Smooth muscle cell (in vitro differentiated cells): ENCODE measurements at regions not wholly inside any gene's neighbourhood (a gene's known extent, or its start where the extent isn't known, plus 50 kb on each side); places are given as distances from the start of the nearest gene placed in this dataset.

ENCODE experiments used
- DNase-seq: peaks from one replicate; lab custom pipeline; 2025; ENCODE audit not compliant: unreplicated experiment; lab: John Stamatoyannopoulos, UW
- H2AFZ ChIP-seq: fragments of 200-600 bp; sonication (generic); 2 replicates; pipeline ENCODE4 v1.6.0; 2016; ENCODE audit warnings: antibody characterized with exemption, low read depth, mild to moderate bottlenecking
- H3F3A ChIP-seq: fragments of 200-600 bp; sonication (generic); 2 replicates; pipeline ENCODE4 v1.6.0; 2017; ENCODE audit warnings: antibody characterized with exemption, low read depth
- H3K27ac ChIP-seq: fragments of 200-600 bp; sonication (generic); 2 replicates; pipeline ENCODE4 v1.5.1; 2016; ENCODE audit warnings: low read depth, mild to moderate bottlenecking
- H3K27me3 ChIP-seq: fragments of 200-600 bp; sonication (generic); 2 replicates; pipeline ENCODE4 v1.6.1; 2016; ENCODE audit warnings: low read depth, mild to moderate bottlenecking
- H3K36me3 ChIP-seq: fragments of 200-600 bp; sonication (generic); 2 replicates; pipeline ENCODE4 v1.5.1; 2016; ENCODE audit warnings: low read depth
- H3K4me1 ChIP-seq: fragments of 200-600 bp; sonication (generic); 2 replicates; pipeline ENCODE4 v1.5.1; 2016; ENCODE audit warnings: low read depth
- H3K4me2 ChIP-seq: fragments of 200-600 bp; sonication (generic); 2 replicates; pipeline ENCODE4 v1.6.0; 2016; ENCODE audit warnings: mild to moderate bottlenecking
- H3K4me3 ChIP-seq: fragments of 200-600 bp; sonication (generic); 2 replicates; pipeline ENCODE4 v1.5.1; 2016; ENCODE audit warnings: mild to moderate bottlenecking
- H3K79me2 ChIP-seq: fragments of 200-600 bp; sonication (generic); 2 replicates; pipeline ENCODE4 v1.6.0; 2016; ENCODE audit warnings: low read depth, mild to moderate bottlenecking
- H3K9ac ChIP-seq: fragments of 200-600 bp; sonication (generic); 2 replicates; pipeline ENCODE4 v1.6.0; 2016; ENCODE audit warnings: low read depth
- H3K9me3 ChIP-seq: fragments of 200-600 bp; sonication (generic); replicated peaks from 2 replicates; pipeline ENCODE4 v1.5.1; 2016; ENCODE audit warnings: low read depth
- H4K20me1 ChIP-seq: fragments of 200-600 bp; sonication (generic); 2 replicates; pipeline ENCODE4 v1.6.0; 2016; ENCODE audit warnings: low read depth
- CTCF ChIP-seq: fragments of 200-600 bp; sonication (generic); IDR thresholded peaks from 2 replicates; pipeline ENCODE4 v1.5.1; 2017; ENCODE audit warnings: borderline replicate concordance, mild to moderate bottlenecking, antibody characterized with exemption; ENCODE audit not compliant: insufficient read depth, poor library complexity, severe bottlenecking
- WGBS: methylation state at CpG from one replicate; pipeline ENCODE4 v1.1.7; 2016; ENCODE audit warnings: low lambda C conversion rate; 5-methylcytosine and 5-hydroxymethylcytosine counted together

GRCh38 chr2:137812517-137812916 is 151.8 kb upstream of the HNMT start:
- Histone ChIP-seq H3K27me3 (no peaks in the 10 kb centered on the region), H3K36me3 (no peaks in the 10 kb centered on the region), H3K79me2 (no peaks in the 10 kb centered on the region), H3K4me2 (no peak overlapping the region), H3K9me3 (no peaks in the 10 kb centered on the region), H3F3A (no peaks in the 10 kb centered on the region), H4K20me1 (no peaks in the 10 kb centered on the region), H3K27ac (no peak overlapping the region), H3K4me1 (no peaks in the 10 kb centered on the region), H3K9ac (no peak overlapping the region), H3K4me3 (no peak overlapping the region), H2AFZ (no peak overlapping the region)
- no peak for DNase-seq
- TF ChIP-seq CTCF = no peak

- H3K4me1 ChIP-seq = no peaks in the 10 kb centered on the region
Observed at GRCh38 chr2:137813176-137813575, 151.1 kb upstream of the HNMT start.

GRCh38 chr2:137817058-137817457 is 147.2 kb upstream of the HNMT start:
- Histone ChIP-seq H3F3A (no peaks in the 10 kb centered on the region), H3K4me2 (no peak overlapping the region), H3K27me3 (no peaks in the 10 kb centered on the region), H3K4me3 (no peak overlapping the region), H3K9ac (no peak overlapping the region), H3K27ac (no peak overlapping the region), H3K36me3 (no peaks in the 10 kb centered on the region), H3K79me2 (no peaks in the 10 kb centered on the region), H3K4me1 (no peaks in the 10 kb centered on the region), H4K20me1 (no peaks in the 10 kb centered on the region), H2AFZ (no peak overlapping the region), H3K9me3 (no peaks in the 10 kb centered on the region)
- WGBS = 68% methylated on average over 3 of the region's 3 CpGs
- DNase-seq = no peak
- no peak for TF ChIP-seq CTCF

More at GRCh38 chr2:137813176-137813575, 151.1 kb upstream of the HNMT start:
- Histone ChIP-seq H3K9ac (no peak overlapping the region), H3K27ac (no peak overlapping the region), H3K4me3 (no peak overlapping the region), H3K4me2 (no peak overlapping the region), H3K79me2 (no peaks in the 10 kb centered on the region), H2AFZ (no peak overlapping the region), H3K36me3 (no peaks in the 10 kb centered on the region), H3K27me3 (no peaks in the 10 kb centered on the region), H3K9me3 (no peaks in the 10 kb centered on the region), H4K20me1 (no peaks in the 10 kb centered on the region), H3F3A (no peaks in the 10 kb centered on the region)
- WGBS = 86% methylated on average over 3 of the region's 3 CpGs
- TF ChIP-seq CTCF = no peak
- no peak for DNase-seq

GRCh38 chr2:137823196-137823595 is 141.1 kb upstream of the HNMT start:
- Histone ChIP-seq H3K9me3 (no peaks in the 10 kb centered on the region), H3K27ac (no peak overlapping the region), H3K4me1 (no peaks in the 10 kb centered on the region), H4K20me1 (no peaks in the 10 kb centered on the region), H3K79me2 (no peaks in the 10 kb centered on the region), H3K9ac (no peak overlapping the region), H2AFZ (no peak overlapping the region), H3F3A (no peaks in the 10 kb centered on the region), H3K4me2 (no peak overlapping the region), H3K27me3 (no peaks in the 10 kb centered on the region), H3K4me3 (no peak overlapping the region), H3K36me3 (no peaks in the 10 kb centered on the region)
- no peak for DNase-seq
- 93% methylated on average over 4 of the region's 4 CpGs for WGBS
- TF ChIP-seq CTCF = no peak
